Right lobe of liver (tissue), 4 donors: ENCODE measurements at regions not wholly inside any gene's neighbourhood (a gene's known extent, or its start where the extent isn't known, plus 50 kb on each side); places are given as distances from the start of the nearest gene placed in this dataset.
"Not testable (repeated sequence)": the region's sequence is repeated elsewhere in the genome, so short reads cannot be mapped to it uniquely, and the experiment has no call there.

Experiments used
- POLR2A ChIP-seq: fragments of 450-650 bp; IDR thresholded peaks from one replicate; pipeline ENCODE4 v1.6.1; 2017; ENCODE audit warnings: antibody characterized with exemption, mild to moderate bottlenecking
- TF ChIP-seq, protein P1 (sequence below), 4 donors: fragments of 200-600 bp in 3 of 4; fragments of 450-650 bp in 1 of 4; IDR thresholded peaks; one replicate each; pipeline versions ENCODE4 v1.5.1 to v1.8.0; 2016 to 2022; ENCODE audit warnings: antibody characterized with exemption in 4 of 4, mild to moderate bottlenecking in 2 of 4
- donor health status: DM: no; HTN: no; CAD: no.
- donor health status: DM: no; HTN: no; CAD: no.
- donor health status: DM: no; HTN: yes; CAD: no.

- TF ChIP-seq, protein P1, sequence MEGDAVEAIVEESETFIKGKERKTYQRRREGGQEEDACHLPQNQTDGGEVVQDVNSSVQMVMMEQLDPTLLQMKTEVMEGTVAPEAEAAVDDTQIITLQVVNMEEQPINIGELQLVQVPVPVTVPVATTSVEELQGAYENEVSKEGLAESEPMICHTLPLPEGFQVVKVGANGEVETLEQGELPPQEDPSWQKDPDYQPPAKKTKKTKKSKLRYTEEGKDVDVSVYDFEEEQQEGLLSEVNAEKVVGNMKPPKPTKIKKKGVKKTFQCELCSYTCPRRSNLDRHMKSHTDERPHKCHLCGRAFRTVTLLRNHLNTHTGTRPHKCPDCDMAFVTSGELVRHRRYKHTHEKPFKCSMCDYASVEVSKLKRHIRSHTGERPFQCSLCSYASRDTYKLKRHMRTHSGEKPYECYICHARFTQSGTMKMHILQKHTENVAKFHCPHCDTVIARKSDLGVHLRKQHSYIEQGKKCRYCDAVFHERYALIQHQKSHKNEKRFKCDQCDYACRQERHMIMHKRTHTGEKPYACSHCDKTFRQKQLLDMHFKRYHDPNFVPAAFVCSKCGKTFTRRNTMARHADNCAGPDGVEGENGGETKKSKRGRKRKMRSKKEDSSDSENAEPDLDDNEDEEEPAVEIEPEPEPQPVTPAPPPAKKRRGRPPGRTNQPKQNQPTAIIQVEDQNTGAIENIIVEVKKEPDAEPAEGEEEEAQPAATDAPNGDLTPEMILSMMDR (IDR thresholded peaks at IDR 0.05) = not testable (repeated sequence)
- not testable (repeated sequence) for TF ChIP-seq POLR2A
Observed at GRCh38 chr9:41053666-41054363, 74.7 kb downstream of the FOXD4L6 start.
